ENCODE measurements at regions not wholly inside any gene's neighbourhood (a gene's known extent, or its start where the extent isn't known, plus 50 kb on each side); places are given as distances from the start of the nearest gene placed in this dataset.

DNA sequence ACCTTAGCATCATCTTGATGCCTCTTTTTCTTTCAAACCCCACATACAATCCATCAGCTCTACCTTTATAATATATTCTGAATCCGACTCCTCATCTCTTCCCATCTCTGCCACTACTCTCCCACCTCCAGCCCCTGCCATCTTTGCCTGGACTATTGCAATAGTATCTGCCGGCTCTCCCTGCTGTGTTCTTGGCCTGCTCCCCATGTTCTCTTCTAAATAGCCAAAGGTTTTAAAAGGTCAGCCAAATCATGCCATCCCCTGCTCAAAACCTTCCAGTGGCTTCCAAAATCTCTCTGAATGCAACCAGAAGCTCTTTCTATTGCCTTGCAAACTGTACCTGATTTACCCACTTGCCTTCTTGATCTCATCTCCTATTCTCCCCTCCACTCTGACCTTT is 266.0 kb downstream of the PTTG2 start:
- peaks cover 0 to 10% of the 10 kb centered on the region in 2 donors for H3K4me1 ChIP-seq
- no peaks in the 10 kb centered on the region for H3K36me3 ChIP-seq
- H3K27ac ChIP-seq: no peak overlapping the region
- intact Hi-C loops (cut with DNase I; ENCODE audit: low total_unique reads): no loop called here
- no peak for TF ChIP-seq POLR2A (IDR thresholded peaks at IDR 0.05)
- no peak for TF ChIP-seq POLR2AphosphoS5 (IDR thresholded peaks at IDR 0.05)
- H3K27me3 ChIP-seq: no peaks in the 10 kb centered on the region
- no peak for DNase-seq (ENCODE audit: low spot score in 2 of 2)
- H3K9me3 ChIP-seq: no peaks in the 10 kb centered on the region
- no peak overlapping the region for H3K4me3 ChIP-seq

DNA sequence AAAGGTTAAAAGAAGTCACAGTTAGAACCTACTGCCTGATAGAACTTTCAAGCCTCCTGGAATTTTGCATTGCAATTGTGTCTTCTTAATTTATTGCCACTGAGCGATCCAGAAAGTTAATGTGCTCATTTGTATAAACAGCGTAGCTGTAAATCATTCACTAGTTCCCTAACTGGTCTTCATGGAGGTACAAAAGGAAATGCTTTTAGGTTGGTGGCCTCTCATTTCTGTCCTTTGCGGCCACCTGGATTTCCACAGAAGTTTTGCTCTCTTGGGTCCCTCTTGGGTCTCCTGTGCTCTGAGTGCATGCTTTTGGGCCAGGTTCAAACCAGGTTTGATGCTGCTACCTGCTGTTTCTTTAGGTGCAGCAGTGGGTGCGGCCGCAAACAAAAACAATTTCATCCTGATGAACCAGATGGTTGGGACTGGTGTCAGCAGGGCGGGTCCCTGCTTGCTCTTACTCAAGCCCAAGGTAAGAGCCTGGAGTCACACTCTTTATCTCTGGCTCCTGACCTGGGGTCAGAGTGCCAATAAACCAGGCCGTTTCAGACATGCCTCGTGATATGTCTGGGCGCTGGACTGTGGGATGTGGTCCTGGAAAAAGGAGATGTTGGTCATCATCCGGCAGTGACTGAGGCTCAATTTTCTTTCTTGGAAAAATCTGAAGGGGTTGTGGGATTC is 270.1 kb downstream of the PTTG2 start:
- no peaks in the 10 kb centered on the region for H3K9me3 ChIP-seq
- H3K4me3 ChIP-seq: no peak overlapping the region
- TF ChIP-seq, protein P1, sequence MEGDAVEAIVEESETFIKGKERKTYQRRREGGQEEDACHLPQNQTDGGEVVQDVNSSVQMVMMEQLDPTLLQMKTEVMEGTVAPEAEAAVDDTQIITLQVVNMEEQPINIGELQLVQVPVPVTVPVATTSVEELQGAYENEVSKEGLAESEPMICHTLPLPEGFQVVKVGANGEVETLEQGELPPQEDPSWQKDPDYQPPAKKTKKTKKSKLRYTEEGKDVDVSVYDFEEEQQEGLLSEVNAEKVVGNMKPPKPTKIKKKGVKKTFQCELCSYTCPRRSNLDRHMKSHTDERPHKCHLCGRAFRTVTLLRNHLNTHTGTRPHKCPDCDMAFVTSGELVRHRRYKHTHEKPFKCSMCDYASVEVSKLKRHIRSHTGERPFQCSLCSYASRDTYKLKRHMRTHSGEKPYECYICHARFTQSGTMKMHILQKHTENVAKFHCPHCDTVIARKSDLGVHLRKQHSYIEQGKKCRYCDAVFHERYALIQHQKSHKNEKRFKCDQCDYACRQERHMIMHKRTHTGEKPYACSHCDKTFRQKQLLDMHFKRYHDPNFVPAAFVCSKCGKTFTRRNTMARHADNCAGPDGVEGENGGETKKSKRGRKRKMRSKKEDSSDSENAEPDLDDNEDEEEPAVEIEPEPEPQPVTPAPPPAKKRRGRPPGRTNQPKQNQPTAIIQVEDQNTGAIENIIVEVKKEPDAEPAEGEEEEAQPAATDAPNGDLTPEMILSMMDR (IDR thresholded peaks at IDR 0.05): no peak
- no peaks in the 10 kb centered on the region for H3K27me3 ChIP-seq
- H3K36me3 ChIP-seq: no peaks in the 10 kb centered on the region
- intact Hi-C loops (cut with DNase I; ENCODE audit: low total_unique reads): no loop called here
- no peak for DNase-seq (ENCODE audit: low spot score in 2 of 2)
- H3K4me1 ChIP-seq: no peaks in the 10 kb centered on the region
- no peak overlapping the region for H3K27ac ChIP-seq

DNA sequence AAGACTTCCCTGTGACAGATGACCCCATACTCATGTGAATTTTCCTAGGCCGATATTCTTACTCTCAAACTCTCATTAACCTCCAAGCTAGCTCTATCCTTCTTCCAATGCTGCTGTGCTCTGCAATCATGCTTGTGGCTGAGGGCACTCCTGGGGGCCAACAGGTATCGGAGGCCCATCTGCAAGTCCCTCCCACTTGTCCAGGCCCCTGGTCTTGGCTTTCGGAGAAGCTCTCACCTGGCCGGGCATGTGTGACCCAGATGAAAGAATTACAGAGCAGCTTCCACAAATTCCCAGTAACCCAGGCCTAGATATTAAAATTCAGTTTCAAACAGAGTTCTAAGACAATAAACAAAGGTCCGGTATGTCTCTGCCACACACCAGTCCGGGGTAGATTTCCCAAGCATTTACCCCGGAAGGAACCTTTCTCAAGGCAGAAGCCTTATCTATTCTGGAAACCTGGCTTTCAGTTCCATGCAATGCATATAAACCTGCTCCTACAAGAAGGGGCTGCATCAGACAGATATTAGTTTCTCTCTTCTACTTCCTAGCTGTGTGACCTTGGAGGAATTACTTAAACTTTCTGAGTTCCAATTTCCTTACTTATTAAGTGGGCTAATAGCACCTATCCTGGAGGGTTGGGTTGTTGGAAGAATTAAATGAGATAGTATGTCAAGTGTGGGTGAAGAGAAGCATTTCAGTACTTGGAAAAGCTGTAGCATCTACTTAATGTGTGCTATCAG is 270.8 kb downstream of the PTTG2 start:
- no peak for TF ChIP-seq POLR2AphosphoS5 (IDR thresholded peaks at IDR 0.05)
- TF ChIP-seq, protein P1 (IDR thresholded peaks at IDR 0.05): no peak
- TF ChIP-seq POLR2A (IDR thresholded peaks at IDR 0.05): no peak
- intact Hi-C loops (cut with DNase I; ENCODE audit: low total_unique reads): no loop called here
- no peaks in the 10 kb centered on the region for H3K9me3 ChIP-seq
- no peaks in the 10 kb centered on the region for H3K4me1 ChIP-seq
- H3K4me3 ChIP-seq: no peak overlapping the region
- no peak for DNase-seq (ENCODE audit: low spot score in 2 of 2)
- no peaks in the 10 kb centered on the region for H3K36me3 ChIP-seq
- no peak overlapping the region for H3K27ac ChIP-seq
- H3K27me3 ChIP-seq: no peaks in the 10 kb centered on the region

DNA sequence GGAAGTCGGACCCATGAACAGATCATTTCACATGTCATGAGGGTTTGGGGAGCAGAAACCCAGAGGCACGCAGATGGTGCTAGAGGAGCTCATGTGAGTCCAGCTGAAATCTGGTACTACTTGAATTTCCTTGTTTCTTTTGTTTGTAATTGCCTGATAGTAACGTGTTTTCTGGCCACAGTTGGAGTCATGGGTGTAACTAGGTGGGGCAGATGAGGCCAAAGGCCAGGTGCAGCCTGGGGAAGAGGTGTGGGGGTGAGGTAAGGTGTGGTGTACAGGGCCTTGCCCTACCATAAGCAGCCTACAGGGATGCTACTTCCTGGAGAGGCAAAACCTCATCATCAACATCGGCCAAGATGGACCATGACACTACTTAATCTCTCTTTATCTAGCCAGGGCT is 271.4 kb downstream of the PTTG2 start:
- intact Hi-C loops (cut with DNase I; ENCODE audit: low total_unique reads): no loop called here
- H3K4me1 ChIP-seq: no peaks in the 10 kb centered on the region
- no peak for DNase-seq (ENCODE audit: low spot score in 2 of 2)
- no peaks in the 10 kb centered on the region for H3K9me3 ChIP-seq
- no peaks in the 10 kb centered on the region for H3K27me3 ChIP-seq
- H3K4me3 ChIP-seq: no peak overlapping the region
- no peak overlapping the region for H3K27ac ChIP-seq
- no peaks in the 10 kb centered on the region for H3K36me3 ChIP-seq
- TF ChIP-seq POLR2AphosphoS5 (IDR thresholded peaks at IDR 0.05) (no peak), POLR2A (IDR thresholded peaks at IDR 0.05) (no peak)
- TF ChIP-seq, protein P1 (IDR thresholded peaks at IDR 0.05): no peak

DNA sequence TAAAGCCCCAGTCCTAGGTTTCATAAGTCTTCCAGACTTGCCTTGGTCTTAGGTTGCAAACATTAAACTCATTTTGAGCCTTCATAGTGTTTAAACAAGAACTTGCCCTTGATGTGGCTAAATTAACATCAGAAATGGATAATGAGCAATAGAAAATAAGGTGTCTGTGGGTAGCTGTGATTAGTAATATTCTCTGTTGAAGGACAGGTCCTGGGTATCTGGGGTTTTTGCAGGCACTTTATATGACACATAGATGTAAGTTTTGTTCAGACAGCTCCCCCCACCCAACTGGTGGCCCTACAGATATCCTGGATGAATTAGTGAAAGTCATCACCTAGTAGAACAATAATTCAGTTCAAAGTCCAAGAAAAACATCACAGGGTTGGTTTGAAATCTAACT is 272.5 kb downstream of the PTTG2 start:
- Histone ChIP-seq H3K36me3 (no peaks in the 10 kb centered on the region), H3K4me1 (no peaks in the 10 kb centered on the region), H3K9me3 (no peaks in the 10 kb centered on the region), H3K27me3 (no peaks in the 10 kb centered on the region), H3K27ac (no peak overlapping the region), H3K4me3 (no peak overlapping the region)
- TF ChIP-seq POLR2A (IDR thresholded peaks at IDR 0.05) (no peak), POLR2AphosphoS5 (IDR thresholded peaks at IDR 0.05) (no peak)
- TF ChIP-seq, protein P1 (IDR thresholded peaks at IDR 0.05): no peak
- intact Hi-C loops (cut with DNase I; ENCODE audit: low total_unique reads): no loop called here
- no peak for DNase-seq (ENCODE audit: low spot score in 2 of 2)

Measured in breast epithelium (tissue), 4 donors.